ENCODE measurements at regions not wholly inside any gene's neighbourhood (a gene's known extent, or its start where the extent isn't known, plus 50 kb on each side); places are given as distances from the start of the nearest gene placed in this dataset.

GRCh38 chr5:165305596-165305995 lies 1800.2 kb downstream of the MAT2B start:
- DNase-seq (ENCODE audit: extremely low spot score, insufficient read length, low read depth): no peak
- FAIRE-seq: no peak

DNA sequence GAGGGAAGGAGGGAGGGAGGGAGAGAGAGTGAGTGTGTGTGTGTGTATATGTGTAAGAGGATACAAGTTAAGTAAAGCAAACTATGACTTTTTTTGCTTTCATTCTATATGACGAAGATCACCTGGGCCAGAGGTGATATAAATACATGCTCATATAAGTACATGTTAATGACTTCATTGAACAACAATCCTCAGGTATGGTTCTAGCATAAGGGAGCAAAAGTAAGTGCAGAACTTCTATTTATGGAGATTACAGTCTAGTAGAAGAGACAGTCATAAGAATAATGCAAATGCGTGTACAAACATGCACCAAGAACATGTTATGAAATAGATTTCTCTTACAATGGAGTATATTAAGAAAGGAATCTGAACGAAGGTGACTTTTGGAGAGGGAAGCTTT lies 1804.0 kb downstream of the MAT2B start:
- FAIRE-seq (no peak), DNase-seq (ENCODE audit: extremely low spot score, insufficient read length, low read depth) (no peak)

DNA sequence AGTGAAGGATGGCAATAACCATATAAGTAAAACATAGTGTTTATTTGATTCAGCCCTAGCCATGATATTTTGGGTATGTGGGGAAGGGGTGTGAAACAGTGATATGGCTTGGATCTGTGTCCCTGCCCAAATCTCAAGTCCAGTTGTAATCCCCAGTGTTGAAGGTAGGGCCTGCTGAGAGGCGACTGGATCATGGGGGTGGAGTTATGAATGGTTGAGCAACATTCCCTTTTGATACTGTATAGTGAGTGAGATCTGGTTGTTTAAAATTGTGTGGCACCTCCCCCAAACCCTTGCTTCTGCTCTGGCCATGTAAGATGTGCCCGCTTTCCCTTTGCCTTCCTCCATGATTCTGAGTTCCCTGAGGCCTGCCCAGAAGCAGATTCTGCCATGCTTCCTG lies 1804.6 kb downstream of the MAT2B start:
- FAIRE-seq: no peak
- DNase-seq (ENCODE audit: extremely low spot score, insufficient read length, low read depth): no peak

GRCh38 chr5:165321912-165322311 lies 1816.5 kb downstream of the MAT2B start:
- FAIRE-seq (no peak), DNase-seq (ENCODE audit: extremely low spot score, insufficient read length, low read depth) (no peak)

DNA sequence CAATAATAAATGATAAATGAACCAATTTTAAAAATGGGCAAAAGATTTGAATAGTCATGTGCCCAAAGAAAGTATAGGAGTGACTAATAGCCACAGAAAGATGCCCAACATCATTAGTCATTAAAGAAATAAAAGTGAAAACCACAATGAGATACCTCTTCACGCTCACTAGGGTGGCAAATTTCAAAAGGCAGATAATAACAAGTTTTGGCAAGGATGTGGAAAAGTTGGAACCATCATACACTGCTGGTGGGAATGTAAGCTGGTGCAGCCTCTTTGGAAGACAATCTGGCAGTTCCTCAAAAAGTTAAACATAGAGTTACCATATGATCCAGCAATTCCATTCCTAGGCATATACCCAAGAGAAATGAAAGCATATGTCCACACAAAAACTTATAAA lies 1819.8 kb downstream of the MAT2B start:
- FAIRE-seq: no peak
- no peak for DNase-seq (ENCODE audit: extremely low spot score, insufficient read length, low read depth)

DNA sequence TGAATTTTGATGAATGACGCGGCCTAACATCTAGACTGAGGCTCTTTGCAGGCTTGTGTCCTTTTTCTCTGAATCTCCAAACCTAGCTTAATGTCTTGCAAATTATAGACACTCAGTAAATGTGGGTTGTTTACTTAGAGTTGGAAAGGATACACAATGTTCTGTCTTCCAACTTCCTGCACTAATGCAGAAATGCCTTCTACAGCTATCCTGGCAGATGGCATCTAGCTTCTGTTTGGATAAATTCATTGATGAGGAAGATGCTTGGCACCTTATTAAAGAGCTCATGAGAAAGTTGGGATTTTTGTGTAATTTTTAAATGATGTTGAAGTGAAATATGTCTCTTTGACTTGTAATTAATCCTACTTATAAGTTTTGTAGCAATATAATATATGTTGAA lies 1822.2 kb downstream of the MAT2B start:
- FAIRE-seq (no peak), DNase-seq (ENCODE audit: extremely low spot score, insufficient read length, low read depth) (no peak)

DNA sequence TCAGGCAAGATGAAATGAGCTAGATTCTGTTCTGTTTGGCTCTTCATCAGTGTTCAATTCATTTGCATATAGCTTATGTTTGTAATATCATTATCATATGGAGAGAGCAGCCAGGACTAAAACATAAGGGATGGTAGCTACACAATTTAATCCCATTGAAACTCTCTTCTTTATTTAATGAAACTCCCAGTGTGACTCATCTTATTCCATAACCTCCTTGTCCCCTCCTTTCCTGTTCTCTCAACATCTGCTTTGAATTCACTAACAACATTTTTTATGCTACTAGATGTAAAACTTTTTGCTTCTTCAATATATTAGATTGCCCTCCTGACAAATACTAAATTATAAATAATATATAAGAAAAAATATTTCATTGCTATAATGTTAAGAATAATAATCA lies 1823.4 kb downstream of the MAT2B start:
- no peak for DNase-seq (ENCODE audit: extremely low spot score, insufficient read length, low read depth)
- FAIRE-seq: no peak

- FAIRE-seq: no peak
- no peak for DNase-seq (ENCODE audit: extremely low spot score, insufficient read length, low read depth)
Measured at GRCh38 chr5:165333623-165334022, 1828.2 kb downstream of the MAT2B start.

- FAIRE-seq (no peak), DNase-seq (ENCODE audit: extremely low spot score, insufficient read length, low read depth) (no peak)
Measured at GRCh38 chr5:165334201-165334600, 1828.8 kb downstream of the MAT2B start.

- DNase-seq (ENCODE audit: extremely low spot score, insufficient read length, low read depth) (no peak), FAIRE-seq (no peak)
Measured at GRCh38 chr5:165349735-165350134, 1844.3 kb downstream of the MAT2B start.

DNA sequence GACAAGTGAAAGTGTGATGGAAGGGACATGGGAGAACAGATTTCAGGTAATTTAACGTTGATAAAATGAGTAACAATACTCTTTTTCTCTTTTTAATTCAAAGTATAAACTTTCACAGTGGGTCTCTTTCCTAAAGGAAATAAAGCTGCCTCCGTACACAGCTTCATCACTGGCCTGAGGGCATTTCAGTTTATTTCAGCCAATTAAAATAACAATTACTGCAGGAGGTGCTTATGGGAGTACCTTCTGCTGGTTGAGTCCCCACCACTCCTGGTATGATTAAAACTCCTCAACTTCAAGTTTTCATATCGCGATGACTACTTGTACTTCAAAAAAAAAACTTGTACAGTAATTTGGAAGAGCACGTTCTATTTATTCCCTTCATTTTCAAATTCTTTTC lies 1845.9 kb downstream of the MAT2B start:
- FAIRE-seq (no peak), DNase-seq (ENCODE audit: extremely low spot score, insufficient read length, low read depth) (no peak)

GRCh38 chr5:165360366-165360765 lies 1854.9 kb downstream of the MAT2B start:
- FAIRE-seq: no peak
- DNase-seq (ENCODE audit: extremely low spot score, insufficient read length, low read depth): no peak

DNA sequence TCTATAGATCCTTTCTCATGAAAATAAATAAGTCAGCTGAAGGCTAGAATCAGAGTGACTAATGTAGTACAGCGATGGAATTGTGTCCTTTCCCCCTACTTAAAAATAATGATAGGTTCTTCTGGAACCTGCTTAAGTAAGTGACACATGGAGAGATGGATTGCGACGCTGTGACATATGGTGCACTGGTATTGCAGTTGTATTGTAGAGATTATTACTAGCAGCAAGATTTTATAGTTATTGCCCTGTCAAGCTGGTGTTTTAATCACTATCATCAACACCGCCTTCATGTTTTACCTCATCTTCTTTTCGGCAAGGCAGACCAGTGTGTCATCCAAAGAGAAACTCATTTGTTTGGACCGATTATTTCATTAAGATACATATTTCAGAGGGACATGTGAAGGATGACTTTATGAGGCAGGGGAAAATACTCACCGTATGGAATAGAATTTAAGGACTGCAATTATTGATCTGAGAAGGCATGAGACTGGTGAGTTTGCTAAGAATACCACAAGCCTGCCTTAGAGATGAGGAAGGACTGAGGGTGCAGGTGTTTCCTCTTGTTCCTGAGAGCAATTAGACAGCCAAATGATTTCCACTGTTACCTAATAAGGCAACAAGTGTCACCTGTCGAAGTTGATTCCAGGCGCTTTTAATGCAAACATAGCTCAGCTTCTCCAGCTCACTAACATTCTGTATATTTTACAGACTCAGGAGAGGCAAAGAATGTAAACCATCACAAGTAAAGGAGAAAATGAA lies 1855.5 kb downstream of the MAT2B start:
- FAIRE-seq (no peak), DNase-seq (ENCODE audit: extremely low spot score, insufficient read length, low read depth) (no peak)

GRCh38 chr5:165370233-165370632 lies 1864.8 kb downstream of the MAT2B start:
- DNase-seq (ENCODE audit: extremely low spot score, insufficient read length, low read depth): no peak
- FAIRE-seq: no peak

DNA sequence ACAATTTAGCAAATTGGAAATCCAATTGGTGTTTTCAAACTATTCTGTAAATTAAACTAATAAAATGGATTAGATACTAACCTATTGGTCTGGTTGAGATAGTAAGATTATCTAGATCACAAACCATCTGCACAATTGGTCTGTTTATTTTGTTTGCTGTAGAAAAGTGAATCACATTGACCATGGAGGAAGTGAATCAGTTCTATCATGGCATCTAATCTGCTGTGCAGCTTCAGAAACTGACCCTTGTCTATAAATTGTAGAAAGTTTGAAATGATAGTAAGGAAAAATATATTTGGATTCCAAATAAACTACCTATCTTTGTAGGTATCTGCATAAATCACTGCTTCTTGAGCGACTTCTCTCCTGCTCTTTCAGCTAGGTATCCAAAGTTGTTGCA lies 1865.4 kb downstream of the MAT2B start:
- FAIRE-seq (no peak), DNase-seq (ENCODE audit: extremely low spot score, insufficient read length, low read depth) (no peak)

GRCh38 chr5:165375201-165375600 lies 1869.8 kb downstream of the MAT2B start:
- DNase-seq (ENCODE audit: extremely low spot score, insufficient read length, low read depth) (no peak), FAIRE-seq (no peak)

DNA sequence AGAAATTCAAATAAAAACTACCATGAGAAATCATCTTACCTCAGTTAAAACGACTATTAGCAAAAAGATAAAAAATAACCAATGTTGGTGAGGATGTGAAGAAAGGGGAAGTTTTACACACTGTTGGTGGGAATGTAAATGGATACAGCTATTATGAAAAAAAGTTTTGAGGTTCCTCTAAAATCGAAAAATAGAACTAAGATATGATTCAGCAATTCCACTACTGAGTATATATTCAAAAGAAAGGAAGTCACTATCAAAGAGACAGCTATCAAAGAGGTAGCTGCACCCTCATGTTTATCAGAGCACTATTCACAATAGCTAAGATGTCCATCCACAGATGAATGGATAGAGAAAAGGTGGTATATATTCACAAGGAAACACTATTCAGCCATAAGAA lies 1888.4 kb downstream of the MAT2B start:
- FAIRE-seq: no peak

GRCh38 chr5:165397516-165397915 lies 1892.1 kb downstream of the MAT2B start:
- DNase-seq (ENCODE audit: extremely low spot score, insufficient read length, low read depth) (no peak), FAIRE-seq (no peak)

More for the DNA sequence above, 1888.4 kb downstream of the MAT2B start:
- DNase-seq (ENCODE audit: extremely low spot score, insufficient read length, low read depth): no peak

DNA sequence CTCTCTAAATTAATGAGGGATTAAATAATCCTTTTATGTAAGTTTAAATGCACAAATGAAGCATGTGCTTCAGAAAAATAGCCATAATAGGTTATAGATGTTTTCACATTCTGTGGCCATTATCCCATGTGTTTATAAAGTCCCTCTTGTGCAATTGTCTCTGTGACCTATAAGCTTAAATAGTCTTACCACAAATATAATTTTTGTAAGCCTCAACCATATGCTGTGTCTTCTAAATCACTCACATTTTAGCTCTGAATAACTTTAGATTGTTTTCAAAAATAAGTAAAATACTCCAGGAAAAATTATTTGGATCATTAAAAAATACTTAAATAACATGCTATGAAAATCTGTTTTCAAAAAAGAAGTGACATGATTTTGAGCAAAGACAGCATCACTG lies 1894.7 kb downstream of the MAT2B start:
- no peak for DNase-seq (ENCODE audit: extremely low spot score, insufficient read length, low read depth)
- FAIRE-seq: no peak

DNA sequence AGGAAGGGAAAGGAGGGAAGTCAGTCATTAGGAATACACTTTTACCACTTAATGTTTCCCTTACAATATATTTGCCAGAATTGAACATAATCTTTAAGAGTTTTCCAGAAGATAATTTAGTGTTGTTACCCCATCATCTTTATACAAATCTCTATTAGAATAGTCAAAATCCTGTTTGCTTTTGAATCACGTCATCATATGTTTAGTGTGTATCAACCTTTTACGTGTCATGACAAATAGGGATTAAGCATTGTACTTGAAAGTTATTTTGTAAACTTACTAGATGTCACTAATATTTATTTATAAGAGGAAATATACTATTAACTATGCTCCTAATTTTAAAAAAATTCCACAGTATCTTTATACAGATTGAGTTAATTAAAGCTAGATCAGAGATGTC lies 1899.5 kb downstream of the MAT2B start:
- FAIRE-seq: no peak

DNA sequence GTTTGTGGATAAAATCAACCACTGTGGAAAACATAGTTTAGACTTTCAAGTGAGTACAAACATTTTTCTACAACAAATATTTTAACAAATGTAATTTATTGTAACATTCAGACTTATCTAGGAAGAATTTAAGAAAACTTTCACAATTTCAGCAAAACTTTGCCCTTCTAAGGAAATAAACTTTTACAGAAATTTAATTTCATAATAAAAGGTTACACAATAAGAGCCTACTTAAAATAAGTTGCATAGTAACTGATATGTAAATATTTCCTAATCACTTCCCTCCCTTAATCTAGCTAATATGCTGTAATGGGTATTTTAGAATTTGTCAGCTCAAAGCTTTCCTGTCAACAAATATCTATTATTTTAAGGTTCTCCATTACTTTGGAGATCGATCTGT lies 1899.9 kb downstream of the MAT2B start:
- DNase-seq (ENCODE audit: extremely low spot score, insufficient read length, low read depth): no peak
- no peak for FAIRE-seq

More for the DNA sequence above, 1899.5 kb downstream of the MAT2B start:
- DNase-seq (ENCODE audit: extremely low spot score, insufficient read length, low read depth): no peak

- no peak for FAIRE-seq
Measured at GRCh38 chr5:165407352-165407751, 1901.9 kb downstream of the MAT2B start.

More at GRCh38 chr5:165407352-165407751, 1901.9 kb downstream of the MAT2B start:
- DNase-seq (ENCODE audit: extremely low spot score, insufficient read length, low read depth): no peak

Measured in GM18507 (cell line).